ENCODE measurements at regions not wholly inside any gene's neighbourhood (a gene's known extent, or its start where the extent isn't known, plus 50 kb on each side); places are given as distances from the start of the nearest gene placed in this dataset.

DNA sequence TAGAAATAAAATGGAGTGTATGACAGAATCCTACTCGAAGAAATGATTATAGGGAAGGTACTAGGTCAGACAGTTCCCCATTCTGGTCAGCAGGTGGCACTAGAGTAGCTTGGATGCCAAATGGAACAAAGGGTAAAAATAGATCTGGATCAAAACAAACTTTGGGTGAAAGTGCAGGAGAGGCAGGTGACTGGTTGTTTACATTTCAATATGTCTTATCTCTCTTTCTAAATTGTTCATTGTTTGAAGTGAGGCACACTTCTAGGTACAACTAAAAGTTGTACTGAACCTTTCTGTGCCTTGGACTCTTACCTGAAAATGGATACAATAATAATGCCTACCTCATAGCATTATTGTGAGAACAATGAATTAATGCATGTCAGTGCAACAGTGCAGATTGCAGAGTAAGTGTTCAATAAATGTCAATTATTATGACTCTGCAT, 62.0 kb upstream of the OSBPL8 start:
- Histone ChIP-seq H3K4me1 (ENCODE audit: control insufficient read depth, insufficient read depth, low read length) (no peaks in the 10 kb centered on the region), H3K4me3 (ENCODE audit: low read depth, low read length) (no peak overlapping the region), H3K9me3 (ENCODE audit: control insufficient read depth, insufficient read depth, low read depth, low read length) (no peaks in the 10 kb centered on the region), H3K27ac (ENCODE audit: extremely low read depth, low read depth, low read length) (no peak overlapping the region), H3K36me3 (ENCODE audit: control insufficient read depth in 2 of 2, insufficient read depth in 1 of 2, low read length in 2 of 2) (no peaks in the 10 kb centered on the region)
- CTCF ChIA-PET = interaction anchor here (0.5 to 2.9 kb wide), 19 partner anchors 34 to 1064 kb away, joined by 3 to 39 read pairs (median 4); no protein-coding TSS in a partner anchor
- POLR2A ChIA-PET = interaction anchor here (1.7 kb wide), 1 partner anchor 257 kb away, joined by 5 read pairs; the partner anchor contains the start of gene CSRP2
- no peak for TF ChIP-seq ZNF169 (tag by site-specific recombination; IDR thresholded peaks at IDR 0.05)
- no peak for TF ChIP-seq ZNF274 (IDR thresholded peaks at IDR 0.05; ENCODE audit: low read length)
- no peak for TF ChIP-seq ZNF274 (tag by site-specific recombination; IDR thresholded peaks at IDR 0.05; ENCODE audit: borderline replicate concordance)
- no peak for TF ChIP-seq ZNF555 (tag by site-specific recombination; conservative IDR thresholded peaks at IDR 0.05)
- no peak for TF ChIP-seq ZFP41 (tag by site-specific recombination; IDR thresholded peaks at IDR 0.05; ENCODE audit: borderline replicate concordance)
- no peak for TF ChIP-seq ZNF221 (tag by site-specific recombination; IDR thresholded peaks at IDR 0.05; ENCODE audit: borderline replicate concordance)
- no peak for TF ChIP-seq ZNF792 (tag by site-specific recombination; IDR thresholded peaks at IDR 0.05)
- no peak for TF ChIP-seq ZNF785 (tag by site-specific recombination; IDR thresholded peaks at IDR 0.05)
- TF ChIP-seq, protein P1, sequence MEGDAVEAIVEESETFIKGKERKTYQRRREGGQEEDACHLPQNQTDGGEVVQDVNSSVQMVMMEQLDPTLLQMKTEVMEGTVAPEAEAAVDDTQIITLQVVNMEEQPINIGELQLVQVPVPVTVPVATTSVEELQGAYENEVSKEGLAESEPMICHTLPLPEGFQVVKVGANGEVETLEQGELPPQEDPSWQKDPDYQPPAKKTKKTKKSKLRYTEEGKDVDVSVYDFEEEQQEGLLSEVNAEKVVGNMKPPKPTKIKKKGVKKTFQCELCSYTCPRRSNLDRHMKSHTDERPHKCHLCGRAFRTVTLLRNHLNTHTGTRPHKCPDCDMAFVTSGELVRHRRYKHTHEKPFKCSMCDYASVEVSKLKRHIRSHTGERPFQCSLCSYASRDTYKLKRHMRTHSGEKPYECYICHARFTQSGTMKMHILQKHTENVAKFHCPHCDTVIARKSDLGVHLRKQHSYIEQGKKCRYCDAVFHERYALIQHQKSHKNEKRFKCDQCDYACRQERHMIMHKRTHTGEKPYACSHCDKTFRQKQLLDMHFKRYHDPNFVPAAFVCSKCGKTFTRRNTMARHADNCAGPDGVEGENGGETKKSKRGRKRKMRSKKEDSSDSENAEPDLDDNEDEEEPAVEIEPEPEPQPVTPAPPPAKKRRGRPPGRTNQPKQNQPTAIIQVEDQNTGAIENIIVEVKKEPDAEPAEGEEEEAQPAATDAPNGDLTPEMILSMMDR (tag by site-specific recombination; IDR thresholded peaks at IDR 0.05) = peak; percentile 80
- TF ChIP-seq HOXA7 (CRISPR knock-in tag; IDR thresholded peaks at IDR 0.05; ENCODE audit: borderline replicate concordance) = no peak
- TF ChIP-seq GFI1B (tag by site-specific recombination; IDR thresholded peaks at IDR 0.05) = no peak
- TF ChIP-seq, protein P2, sequence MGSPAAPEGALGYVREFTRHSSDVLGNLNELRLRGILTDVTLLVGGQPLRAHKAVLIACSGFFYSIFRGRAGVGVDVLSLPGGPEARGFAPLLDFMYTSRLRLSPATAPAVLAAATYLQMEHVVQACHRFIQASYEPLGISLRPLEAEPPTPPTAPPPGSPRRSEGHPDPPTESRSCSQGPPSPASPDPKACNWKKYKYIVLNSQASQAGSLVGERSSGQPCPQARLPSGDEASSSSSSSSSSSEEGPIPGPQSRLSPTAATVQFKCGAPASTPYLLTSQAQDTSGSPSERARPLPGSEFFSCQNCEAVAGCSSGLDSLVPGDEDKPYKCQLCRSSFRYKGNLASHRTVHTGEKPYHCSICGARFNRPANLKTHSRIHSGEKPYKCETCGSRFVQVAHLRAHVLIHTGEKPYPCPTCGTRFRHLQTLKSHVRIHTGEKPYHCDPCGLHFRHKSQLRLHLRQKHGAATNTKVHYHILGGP (tag by site-specific recombination; IDR thresholded peaks at IDR 0.05) = no peak
- TF ChIP-seq, protein P3, sequence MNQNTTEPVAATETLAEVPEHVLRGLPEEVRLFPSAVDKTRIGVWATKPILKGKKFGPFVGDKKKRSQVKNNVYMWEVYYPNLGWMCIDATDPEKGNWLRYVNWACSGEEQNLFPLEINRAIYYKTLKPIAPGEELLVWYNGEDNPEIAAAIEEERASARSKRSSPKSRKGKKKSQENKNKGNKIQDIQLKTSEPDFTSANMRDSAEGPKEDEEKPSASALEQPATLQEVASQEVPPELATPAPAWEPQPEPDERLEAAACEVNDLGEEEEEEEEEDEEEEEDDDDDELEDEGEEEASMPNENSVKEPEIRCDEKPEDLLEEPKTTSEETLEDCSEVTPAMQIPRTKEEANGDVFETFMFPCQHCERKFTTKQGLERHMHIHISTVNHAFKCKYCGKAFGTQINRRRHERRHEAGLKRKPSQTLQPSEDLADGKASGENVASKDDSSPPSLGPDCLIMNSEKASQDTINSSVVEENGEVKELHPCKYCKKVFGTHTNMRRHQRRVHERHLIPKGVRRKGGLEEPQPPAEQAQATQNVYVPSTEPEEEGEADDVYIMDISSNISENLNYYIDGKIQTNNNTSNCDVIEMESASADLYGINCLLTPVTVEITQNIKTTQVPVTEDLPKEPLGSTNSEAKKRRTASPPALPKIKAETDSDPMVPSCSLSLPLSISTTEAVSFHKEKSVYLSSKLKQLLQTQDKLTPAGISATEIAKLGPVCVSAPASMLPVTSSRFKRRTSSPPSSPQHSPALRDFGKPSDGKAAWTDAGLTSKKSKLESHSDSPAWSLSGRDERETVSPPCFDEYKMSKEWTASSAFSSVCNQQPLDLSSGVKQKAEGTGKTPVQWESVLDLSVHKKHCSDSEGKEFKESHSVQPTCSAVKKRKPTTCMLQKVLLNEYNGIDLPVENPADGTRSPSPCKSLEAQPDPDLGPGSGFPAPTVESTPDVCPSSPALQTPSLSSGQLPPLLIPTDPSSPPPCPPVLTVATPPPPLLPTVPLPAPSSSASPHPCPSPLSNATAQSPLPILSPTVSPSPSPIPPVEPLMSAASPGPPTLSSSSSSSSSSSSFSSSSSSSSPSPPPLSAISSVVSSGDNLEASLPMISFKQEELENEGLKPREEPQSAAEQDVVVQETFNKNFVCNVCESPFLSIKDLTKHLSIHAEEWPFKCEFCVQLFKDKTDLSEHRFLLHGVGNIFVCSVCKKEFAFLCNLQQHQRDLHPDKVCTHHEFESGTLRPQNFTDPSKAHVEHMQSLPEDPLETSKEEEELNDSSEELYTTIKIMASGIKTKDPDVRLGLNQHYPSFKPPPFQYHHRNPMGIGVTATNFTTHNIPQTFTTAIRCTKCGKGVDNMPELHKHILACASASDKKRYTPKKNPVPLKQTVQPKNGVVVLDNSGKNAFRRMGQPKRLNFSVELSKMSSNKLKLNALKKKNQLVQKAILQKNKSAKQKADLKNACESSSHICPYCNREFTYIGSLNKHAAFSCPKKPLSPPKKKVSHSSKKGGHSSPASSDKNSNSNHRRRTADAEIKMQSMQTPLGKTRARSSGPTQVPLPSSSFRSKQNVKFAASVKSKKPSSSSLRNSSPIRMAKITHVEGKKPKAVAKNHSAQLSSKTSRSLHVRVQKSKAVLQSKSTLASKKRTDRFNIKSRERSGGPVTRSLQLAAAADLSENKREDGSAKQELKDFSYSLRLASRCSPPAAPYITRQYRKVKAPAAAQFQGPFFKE (tag by site-specific recombination; IDR thresholded peaks at IDR 0.05; ENCODE audit: borderline replicate concordance) = no peak
- TF ChIP-seq OVOL3 (tag by site-specific recombination; IDR thresholded peaks at IDR 0.05) = no peak
- TF ChIP-seq GLI2 (tag by site-specific recombination; IDR thresholded peaks at IDR 0.05; ENCODE audit: borderline replicate concordance, low read depth) = no peak
- no peak for TF ChIP-seq TRIM28 (IDR thresholded peaks at IDR 0.05; ENCODE audit: borderline replicate concordance, low read length)
- TF ChIP-seq, protein P4, sequence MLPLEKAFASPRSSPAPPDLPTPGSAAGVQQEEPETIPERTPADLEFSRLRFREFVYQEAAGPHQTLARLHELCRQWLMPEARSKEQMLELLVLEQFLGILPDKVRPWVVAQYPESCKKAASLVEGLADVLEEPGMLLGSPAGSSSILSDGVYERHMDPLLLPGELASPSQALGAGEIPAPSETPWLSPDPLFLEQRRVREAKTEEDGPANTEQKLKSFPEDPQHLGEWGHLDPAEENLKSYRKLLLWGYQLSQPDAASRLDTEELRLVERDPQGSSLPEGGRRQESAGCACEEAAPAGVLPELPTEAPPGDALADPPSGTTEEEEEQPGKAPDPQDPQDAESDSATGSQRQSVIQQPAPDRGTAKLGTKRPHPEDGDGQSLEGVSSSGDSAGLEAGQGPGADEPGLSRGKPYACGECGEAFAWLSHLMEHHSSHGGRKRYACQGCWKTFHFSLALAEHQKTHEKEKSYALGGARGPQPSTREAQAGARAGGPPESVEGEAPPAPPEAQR (tag by site-specific recombination; IDR thresholded peaks at IDR 0.05) = no peak
- TF ChIP-seq, protein P5, sequence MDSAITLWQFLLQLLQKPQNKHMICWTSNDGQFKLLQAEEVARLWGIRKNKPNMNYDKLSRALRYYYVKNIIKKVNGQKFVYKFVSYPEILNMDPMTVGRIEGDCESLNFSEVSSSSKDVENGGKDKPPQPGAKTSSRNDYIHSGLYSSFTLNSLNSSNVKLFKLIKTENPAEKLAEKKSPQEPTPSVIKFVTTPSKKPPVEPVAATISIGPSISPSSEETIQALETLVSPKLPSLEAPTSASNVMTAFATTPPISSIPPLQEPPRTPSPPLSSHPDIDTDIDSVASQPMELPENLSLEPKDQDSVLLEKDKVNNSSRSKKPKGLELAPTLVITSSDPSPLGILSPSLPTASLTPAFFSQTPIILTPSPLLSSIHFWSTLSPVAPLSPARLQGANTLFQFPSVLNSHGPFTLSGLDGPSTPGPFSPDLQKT (IDR thresholded peaks at IDR 0.05; ENCODE audit: borderline replicate concordance, low read depth, low read length) = no peak
- TF ChIP-seq, protein P6, sequence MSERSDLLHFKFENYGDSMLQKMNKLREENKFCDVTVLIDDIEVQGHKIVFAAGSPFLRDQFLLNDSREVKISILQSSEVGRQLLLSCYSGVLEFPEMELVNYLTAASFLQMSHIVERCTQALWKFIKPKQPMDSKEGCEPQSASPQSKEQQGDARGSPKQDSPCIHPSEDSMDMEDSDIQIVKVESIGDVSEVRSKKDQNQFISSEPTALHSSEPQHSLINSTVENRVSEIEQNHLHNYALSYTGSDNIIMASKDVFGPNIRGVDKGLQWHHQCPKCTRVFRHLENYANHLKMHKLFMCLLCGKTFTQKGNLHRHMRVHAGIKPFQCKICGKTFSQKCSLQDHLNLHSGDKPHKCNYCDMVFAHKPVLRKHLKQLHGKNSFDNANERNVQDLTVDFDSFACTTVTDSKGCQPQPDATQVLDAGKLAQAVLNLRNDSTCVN (tag by site-specific recombination; optimal IDR thresholded peaks at IDR 0.05) = no peak
- TF ChIP-seq ZNF24 (tag by site-specific recombination; IDR thresholded peaks at IDR 0.05) = peak; percentile 37; the same call in 1 of the 2 replicates
- no peak for TF ChIP-seq ZNF777 (tag by site-specific recombination; IDR thresholded peaks at IDR 0.05; ENCODE audit: borderline replicate concordance)
